CD14-positive monocyte (primary cell): ENCODE measurements at regions not wholly inside any gene's neighbourhood (a gene's known extent, or its start where the extent isn't known, plus 50 kb on each side); places are given as distances from the start of the nearest gene placed in this dataset.

Experiments used
- DNase-seq, 3 donors: peaks; one replicate each; pipeline ENCODE4 v3.0.0-alpha.2; 2011 to 2022
- H2AFZ ChIP-seq: 2 replicates; pipeline ENCODE4 v1.6.0; 2012; ENCODE audit warnings: mild to moderate bottlenecking, low read depth, low read length, inconsistent platforms; ENCODE audit not compliant: insufficient read depth, poor library complexity, severe bottlenecking
- H3K27ac ChIP-seq, 2 donors: 1 replicate in 1 of 2; 2 replicates in 1 of 2; pipeline ENCODE4 v1.5.1; 2012 to 2013; ENCODE audit warnings: low read length in 2 of 2, control low read depth in 1 of 2, inconsistent platforms in 1 of 2, low read depth in 1 of 2, mild to moderate bottlenecking in 1 of 2
- H3K27me3 ChIP-seq, 2 donors: one replicate each; pipeline versions ENCODE4 v1.6.0 to v1.6.1; 2011 to 2013; ENCODE audit warnings: low read length in 2 of 2; ENCODE audit not compliant: control insufficient read depth in 2 of 2, insufficient read depth in 2 of 2
- H3K36me3 ChIP-seq, 2 donors: replicated peaks in 1 of 2; 1 replicate in 1 of 2; 2 replicates in 1 of 2; pipeline versions ENCODE4 v1.5.1 to v1.6.1; 2012 to 2013; ENCODE audit warnings: low read length in 2 of 2, control low read depth in 1 of 2, inconsistent platforms in 1 of 2, mild to moderate bottlenecking in 1 of 2; ENCODE audit not compliant: insufficient read depth in 2 of 2, control insufficient read depth in 1 of 2
- H3K4me1 ChIP-seq, 2 donors: 1 replicate in 1 of 2; 2 replicates in 1 of 2; pipeline versions ENCODE4 v1.5.1 to v1.6.1; 2012 to 2013; ENCODE audit warnings: low read length in 2 of 2, control low read depth in 1 of 2, inconsistent platforms in 1 of 2, mild to moderate bottlenecking in 1 of 2, moderate library complexity in 1 of 2; ENCODE audit not compliant: insufficient read depth in 2 of 2, control insufficient read depth in 1 of 2
- H3K4me2 ChIP-seq: replicated peaks from 2 replicates; pipeline ENCODE3; 2012; ENCODE audit warnings: low read length, moderate library complexity, mild to moderate bottlenecking; ENCODE audit not compliant: poor library complexity, severe bottlenecking; ENCODE audit errors: extremely low read depth
- H3K4me3 ChIP-seq, 3 experiments: fragments of 200-600 bp in 1 of 3; sonication (generic) in 1 of 3; replicated peaks in 1 of 3; 1 replicate in 2 of 3; 2 replicates in 1 of 3; pipeline ENCODE4 v1.5.1; 2011 to 2013; ENCODE audit warnings: low read length in 3 of 3, mild to moderate bottlenecking in 3 of 3, control low read depth in 2 of 3, low read depth in 2 of 3, inconsistent platforms in 1 of 3, moderate library complexity in 1 of 3
- H3K79me2 ChIP-seq: 2 replicates; pipeline ENCODE4 v1.6.0; 2012; ENCODE audit warnings: mild to moderate bottlenecking, control low read depth, inconsistent platforms, low read length, moderate library complexity; ENCODE audit not compliant: insufficient read depth
- H3K9ac ChIP-seq: 2 replicates; pipeline ENCODE4 v1.6.0; 2017; ENCODE audit warnings: low read length, mild to moderate bottlenecking; ENCODE audit not compliant: insufficient read depth, poor library complexity, severe bottlenecking
- H3K9me3 ChIP-seq, 2 donors: replicated peaks in 1 of 2; 1 replicate in 1 of 2; 2 replicates in 1 of 2; pipeline versions ENCODE4 v1.5.1 to v1.6.1; 2012 to 2013; ENCODE audit warnings: low read length in 2 of 2, control low read depth in 1 of 2; ENCODE audit not compliant: control insufficient read depth in 1 of 2, insufficient read depth in 1 of 2
- H4K20me1 ChIP-seq: 2 replicates; pipeline ENCODE4 v1.6.0; 2012; ENCODE audit warnings: mild to moderate bottlenecking, low read length, control low read depth, moderate library complexity; ENCODE audit not compliant: insufficient read depth
- H3K27ac Mint-ChIP-seq, 7 donors: one replicate each; pipeline ENCODE4 v1.8.0; 2020; ENCODE audit warnings: mild to moderate bottlenecking in 7 of 7, mixed read lengths in 7 of 7, moderate library complexity in 6 of 7, inconsistent platforms in 2 of 7
- H3K27me3 Mint-ChIP-seq, 3 donors: one replicate each; pipeline ENCODE4 v1.8.0; 2021 to 2022; ENCODE audit warnings: low read depth in 3 of 3, mild to moderate bottlenecking in 3 of 3, mixed read lengths in 3 of 3, moderate library complexity in 3 of 3, inconsistent platforms in 1 of 3
- H3K36me3 Mint-ChIP-seq, 2 donors: one replicate each; pipeline ENCODE4 v1.8.0; 2020; ENCODE audit warnings: mixed read lengths in 2 of 2, inconsistent platforms in 1 of 2, mild to moderate bottlenecking in 1 of 2
- H3K4me1 Mint-ChIP-seq: one replicate; pipeline ENCODE4 v1.8.0; 2020; ENCODE audit warnings: mild to moderate bottlenecking, mixed read lengths
- H3K4me3 Mint-ChIP-seq, 2 donors: one replicate each; pipeline ENCODE4 v1.8.0; 2020; ENCODE audit warnings: mild to moderate bottlenecking in 2 of 2, mixed read lengths in 2 of 2, moderate library complexity in 1 of 2
- H3K9me3 Mint-ChIP-seq, 7 donors: one replicate each; pipeline ENCODE4 v1.8.0; 2020 to 2022; ENCODE audit warnings: mixed read lengths in 7 of 7, mild to moderate bottlenecking in 6 of 7, moderate library complexity in 6 of 7, inconsistent platforms in 2 of 7
- CTCF ChIP-seq: fragments of 200-600 bp; IDR thresholded peaks from one replicate; pipeline ENCODE4 v1.8.0; 2022; ENCODE audit warnings: antibody characterized with exemption, mild to moderate bottlenecking
- WGBS: methylation state at CpG from one replicate; pipeline ENCODE4 v1.1.5; 2013; ENCODE audit warnings: missing lambda C conversion rate; ENCODE audit not compliant: insufficient coverage; 5-methylcytosine and 5-hydroxymethylcytosine counted together
- intact Hi-C, 2 donors: fragments of 100-400 bp; cut with micrococcal nuclease; formaldehyde crosslinking; loops; one replicate each; pipeline versions ENCODE4 v1.15.0 to v1.15.1; 2023

- intact Hi-C loops = no loop called here
- H3K9me3 Mint-ChIP-seq = peaks cover 0 to 6% (median 0%) of the 10 kb centered on the region in 7 donors
- H3K27me3 Mint-ChIP-seq = peaks cover 0 to 3% (median 0%) of the 10 kb centered on the region in 3 donors
- Histone ChIP-seq H3K4me2 (no peak overlapping the region), H3K4me3 (no peak overlapping the region), H3K4me1 (peaks cover 13 to 18% of the 10 kb centered on the region in 2 donors), H2AFZ (no peak overlapping the region), H3K9me3 (no peaks in the 10 kb centered on the region), H3K79me2 (no peaks in the 10 kb centered on the region), H3K9ac (no peak overlapping the region), H3K27me3 (no peaks in the 10 kb centered on the region), H4K20me1 (no peaks in the 10 kb centered on the region), H3K27ac (no peak overlapping the region), H3K36me3 (no peaks in the 10 kb centered on the region)
- WGBS = no CpG with 5 or more reads among the region's 1 CpG
- H3K4me3 Mint-ChIP-seq = no peak overlapping the region
- peaks cover 14% of the 10 kb centered on the region for H3K4me1 Mint-ChIP-seq
- no peak for TF ChIP-seq CTCF
- H3K36me3 Mint-ChIP-seq = no peaks in the 10 kb centered on the region
- DNase-seq = no peak
- H3K27ac Mint-ChIP-seq = no peak overlapping the region
Measured at GRCh38 chr5:82815871-82816270, 261.3 kb downstream of the TMEM167A start.

- Histone ChIP-seq H4K20me1 (no peaks in the 10 kb centered on the region), H3K4me2 (no peak overlapping the region), H3K79me2 (no peaks in the 10 kb centered on the region), H3K36me3 (no peaks in the 10 kb centered on the region), H3K4me3 (no peak overlapping the region), H3K27me3 (no peaks in the 10 kb centered on the region), H3K4me1 (peaks cover 13 to 18% of the 10 kb centered on the region in 2 donors), H3K9ac (no peak overlapping the region), H2AFZ (no peak overlapping the region), H3K27ac (no peak overlapping the region), H3K9me3 (no peaks in the 10 kb centered on the region)
- intact Hi-C loops = no loop called here
- Mint-ChIP-seq H3K4me3 (no peak overlapping the region), H3K27ac (no peak overlapping the region), H3K36me3 (no peaks in the 10 kb centered on the region), H3K4me1 (peaks cover 14% of the 10 kb centered on the region), H3K9me3 (peaks cover under 1 to 6% (median 2%) of the 10 kb centered on the region in 7 donors), H3K27me3 (peaks cover 0 to 3% (median 0%) of the 10 kb centered on the region in 3 donors)
- 100% methylated on average over 1 of the region's 4 CpGs for WGBS
- DNase-seq = no peak
- TF ChIP-seq CTCF = no peak
Measured at GRCh38 chr5:82813861-82814260, 263.3 kb downstream of the TMEM167A start.
